ENCODE measurements at regions not wholly inside any gene's neighbourhood (a gene's known extent, or its start where the extent isn't known, plus 50 kb on each side); places are given as distances from the start of the nearest gene placed in this dataset.

DNA sequence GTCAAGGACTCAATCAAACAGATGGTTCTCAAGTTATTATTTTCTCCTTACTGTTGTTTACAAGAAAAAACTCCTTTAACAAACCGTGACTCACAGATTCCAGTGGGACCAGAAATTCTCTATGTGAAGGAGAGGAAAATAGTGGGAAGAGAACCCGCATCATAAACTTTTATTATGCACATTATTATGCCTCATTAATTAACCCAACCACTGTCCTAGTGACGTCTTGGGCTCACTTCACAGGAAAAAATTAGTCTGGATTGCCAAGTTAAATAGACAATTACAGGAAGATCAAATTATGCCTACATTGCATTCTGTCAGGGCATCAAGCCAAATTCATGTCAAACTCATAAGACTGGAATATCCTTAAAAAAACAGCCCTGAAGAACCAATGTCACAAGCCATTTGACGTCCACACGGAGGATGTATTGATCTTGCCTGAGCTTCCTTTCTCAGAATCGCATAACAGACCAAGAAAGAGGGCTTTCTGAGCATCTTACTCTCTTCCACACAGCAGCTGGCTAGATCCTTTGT, 347.8 kb downstream of the DUSP10 start:
- Histone ChIP-seq H3K27ac (ENCODE audit: low read depth in 1 of 2, low read length in 1 of 2) (no peak overlapping the region), H3K9me3 (ENCODE audit: control insufficient read depth in 2 of 2, insufficient read depth in 1 of 2, low read length in 1 of 2) (no peaks in the 10 kb centered on the region), H3K4me3 (ENCODE audit: low read length in 2 of 2) (no peak overlapping the region), H3K36me3 (ENCODE audit: control insufficient read depth in 2 of 2, insufficient read depth in 2 of 2, low read length in 1 of 2) (no peaks in the 10 kb centered on the region), H3K4me1 (ENCODE audit: control insufficient read depth in 2 of 2, insufficient read depth in 2 of 2, low read length in 2 of 2) (peaks cover 0 to 6% of the 10 kb centered on the region in 2 donors), H3K27me3 (ENCODE audit: control insufficient read depth in 2 of 2, insufficient read depth in 1 of 2, low read length in 1 of 2) (no peaks in the 10 kb centered on the region)
- DNase-seq (ENCODE audit: low read depth in 6 of 9, low spot score in 9 of 9): no peak
- 92% methylated on average over 6 of the region's 6 CpGs for WGBS

DNA sequence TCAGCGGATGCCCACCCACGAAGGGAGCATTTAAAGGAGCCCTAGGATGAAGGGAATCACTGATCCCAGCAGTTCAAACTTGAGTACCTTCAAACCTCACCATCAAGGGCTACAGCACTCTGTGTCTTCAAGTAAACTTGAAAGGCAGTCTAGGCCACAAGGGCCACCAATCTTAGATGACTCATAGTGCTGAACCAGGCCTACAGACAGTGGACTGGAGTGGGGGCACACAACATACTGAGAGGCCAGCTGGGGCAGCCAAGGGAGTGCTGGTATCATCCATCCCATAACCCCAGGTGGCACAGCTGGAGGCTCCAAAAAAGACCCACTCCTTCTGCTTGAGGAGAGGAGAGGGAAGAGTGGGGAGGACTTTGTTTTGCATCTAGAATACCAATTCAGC, 345.4 kb downstream of the DUSP10 start:
- Histone ChIP-seq H3K4me1 (ENCODE audit: control insufficient read depth in 2 of 2, insufficient read depth in 2 of 2, low read length in 2 of 2) (peaks cover 0 to 6% of the 10 kb centered on the region in 2 donors), H3K4me3 (ENCODE audit: low read length in 2 of 2) (no peak overlapping the region), H3K27ac (ENCODE audit: low read depth in 1 of 2, low read length in 1 of 2) (no peak overlapping the region), H3K27me3 (ENCODE audit: control insufficient read depth in 2 of 2, insufficient read depth in 1 of 2, low read length in 1 of 2) (no peaks in the 10 kb centered on the region), H3K9me3 (ENCODE audit: control insufficient read depth in 2 of 2, insufficient read depth in 1 of 2, low read length in 1 of 2) (no peaks in the 10 kb centered on the region), H3K36me3 (ENCODE audit: control insufficient read depth in 2 of 2, insufficient read depth in 2 of 2, low read length in 1 of 2) (no peaks in the 10 kb centered on the region)
- 95% methylated on average over 2 of the region's 2 CpGs for WGBS
- no peak for DNase-seq (ENCODE audit: low read depth in 6 of 9, low spot score in 9 of 9)

DNA sequence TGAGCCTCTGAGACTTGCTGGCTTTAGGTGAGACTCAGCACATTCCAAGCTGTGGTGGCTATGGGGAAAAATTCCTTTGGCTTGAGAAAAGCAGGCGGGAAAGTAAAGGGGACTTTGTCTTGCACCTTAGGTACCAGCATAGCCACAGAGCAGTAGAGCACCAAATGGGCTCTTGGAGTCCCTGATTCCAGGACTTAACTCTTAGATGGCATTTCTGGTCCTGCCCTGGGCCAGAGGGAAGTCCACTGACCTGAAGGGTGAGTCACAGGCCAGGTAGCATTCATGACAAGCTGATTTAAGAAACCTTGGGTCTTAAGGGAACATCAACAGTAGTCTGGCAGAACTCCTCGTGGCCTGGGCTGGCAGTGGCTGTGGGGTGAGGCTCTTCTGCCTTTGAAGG, 344.7 kb downstream of the DUSP10 start:
- WGBS: 51% methylated on average over 2 of the region's 2 CpGs
- no peak overlapping the region for H3K27ac ChIP-seq (ENCODE audit: low read depth in 1 of 2, low read length in 1 of 2)
- peaks cover 0 to 6% of the 10 kb centered on the region in 2 donors for H3K4me1 ChIP-seq (ENCODE audit: control insufficient read depth in 2 of 2, insufficient read depth in 2 of 2, low read length in 2 of 2)

DNA sequence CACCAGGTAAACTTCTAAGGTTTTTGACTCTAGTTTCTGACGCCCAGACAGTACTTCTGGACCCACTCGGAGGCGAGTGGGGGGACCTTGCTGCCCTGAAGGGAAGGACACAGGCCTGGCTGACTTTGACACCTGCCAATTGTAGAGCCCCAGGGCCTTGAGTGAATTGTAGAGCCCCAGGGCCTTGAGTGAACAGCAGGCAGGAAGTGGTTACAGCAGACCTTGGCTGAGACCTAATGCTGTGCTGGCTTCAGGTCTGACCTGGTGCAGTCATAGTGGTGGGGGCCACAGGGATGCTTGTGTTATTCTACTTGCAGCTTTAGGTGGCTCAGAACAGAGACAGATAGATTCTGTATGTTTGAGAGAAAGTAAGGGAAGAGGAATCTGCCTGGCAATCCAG, 344.3 kb downstream of the DUSP10 start:
- Histone ChIP-seq H3K4me1 (ENCODE audit: control insufficient read depth in 2 of 2, insufficient read depth in 2 of 2, low read length in 2 of 2) (peaks cover 0 to 6% of the 10 kb centered on the region in 2 donors), H3K4me3 (ENCODE audit: low read length in 2 of 2) (no peak overlapping the region), H3K27me3 (ENCODE audit: control insufficient read depth in 2 of 2, insufficient read depth in 1 of 2, low read length in 1 of 2) (no peaks in the 10 kb centered on the region), H3K9me3 (ENCODE audit: control insufficient read depth in 2 of 2, insufficient read depth in 1 of 2, low read length in 1 of 2) (no peaks in the 10 kb centered on the region), H3K36me3 (ENCODE audit: control insufficient read depth in 2 of 2, insufficient read depth in 2 of 2, low read length in 1 of 2) (no peaks in the 10 kb centered on the region), H3K27ac (ENCODE audit: low read depth in 1 of 2, low read length in 1 of 2) (no peak overlapping the region)
- DNase-seq (ENCODE audit: low read depth in 6 of 9, low spot score in 9 of 9): peak in 3 of 9 donors; percentile 4 to 39 (median 17)
- WGBS: 67% methylated on average over 3 of the region's 3 CpGs

More for the DNA sequence above, 344.7 kb downstream of the DUSP10 start:
- no peaks in the 10 kb centered on the region for H3K36me3 ChIP-seq (ENCODE audit: control insufficient read depth in 2 of 2, insufficient read depth in 2 of 2, low read length in 1 of 2)
- no peak overlapping the region for H3K4me3 ChIP-seq (ENCODE audit: low read length in 2 of 2)
- DNase-seq (ENCODE audit: low read depth in 6 of 9, low spot score in 9 of 9): no peak
- H3K9me3 ChIP-seq (ENCODE audit: control insufficient read depth in 2 of 2, insufficient read depth in 1 of 2, low read length in 1 of 2): no peaks in the 10 kb centered on the region
- H3K27me3 ChIP-seq (ENCODE audit: control insufficient read depth in 2 of 2, insufficient read depth in 1 of 2, low read length in 1 of 2): no peaks in the 10 kb centered on the region

DNA sequence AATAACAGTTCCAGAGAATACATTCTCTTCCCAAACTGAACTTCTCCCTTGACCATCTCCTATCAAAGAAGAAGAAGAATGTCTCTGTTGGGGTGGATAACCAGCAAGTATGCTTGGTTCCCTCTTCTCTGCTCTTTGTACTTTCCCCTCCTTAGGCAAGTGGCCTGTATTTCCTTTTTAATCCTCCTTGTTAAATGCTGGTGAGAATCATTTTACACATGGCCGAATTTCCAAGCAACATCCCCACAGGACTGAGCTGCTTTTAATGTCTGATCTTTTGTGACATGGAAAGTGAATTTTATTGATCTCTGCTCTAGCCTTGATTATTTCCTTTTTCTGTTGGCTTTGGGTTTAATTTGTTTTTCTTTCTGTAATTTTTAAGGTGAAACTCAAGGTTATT, 336.7 kb downstream of the DUSP10 start:
- DNase-seq (ENCODE audit: low read depth in 6 of 9, low spot score in 9 of 9): no peak
- Histone ChIP-seq H3K4me3 (ENCODE audit: low read length in 2 of 2) (no peak overlapping the region), H3K4me1 (ENCODE audit: control insufficient read depth in 2 of 2, insufficient read depth in 2 of 2, low read length in 2 of 2) (no peaks in the 10 kb centered on the region), H3K9me3 (ENCODE audit: control insufficient read depth in 2 of 2, insufficient read depth in 1 of 2, low read length in 1 of 2) (no peaks in the 10 kb centered on the region), H3K27me3 (ENCODE audit: control insufficient read depth in 2 of 2, insufficient read depth in 1 of 2, low read length in 1 of 2) (no peaks in the 10 kb centered on the region), H3K27ac (ENCODE audit: low read depth in 1 of 2, low read length in 1 of 2) (no peak overlapping the region), H3K36me3 (ENCODE audit: control insufficient read depth in 2 of 2, insufficient read depth in 2 of 2, low read length in 1 of 2) (no peaks in the 10 kb centered on the region)
- 93% methylated on average over 1 of the region's 1 CpG for WGBS

DNA sequence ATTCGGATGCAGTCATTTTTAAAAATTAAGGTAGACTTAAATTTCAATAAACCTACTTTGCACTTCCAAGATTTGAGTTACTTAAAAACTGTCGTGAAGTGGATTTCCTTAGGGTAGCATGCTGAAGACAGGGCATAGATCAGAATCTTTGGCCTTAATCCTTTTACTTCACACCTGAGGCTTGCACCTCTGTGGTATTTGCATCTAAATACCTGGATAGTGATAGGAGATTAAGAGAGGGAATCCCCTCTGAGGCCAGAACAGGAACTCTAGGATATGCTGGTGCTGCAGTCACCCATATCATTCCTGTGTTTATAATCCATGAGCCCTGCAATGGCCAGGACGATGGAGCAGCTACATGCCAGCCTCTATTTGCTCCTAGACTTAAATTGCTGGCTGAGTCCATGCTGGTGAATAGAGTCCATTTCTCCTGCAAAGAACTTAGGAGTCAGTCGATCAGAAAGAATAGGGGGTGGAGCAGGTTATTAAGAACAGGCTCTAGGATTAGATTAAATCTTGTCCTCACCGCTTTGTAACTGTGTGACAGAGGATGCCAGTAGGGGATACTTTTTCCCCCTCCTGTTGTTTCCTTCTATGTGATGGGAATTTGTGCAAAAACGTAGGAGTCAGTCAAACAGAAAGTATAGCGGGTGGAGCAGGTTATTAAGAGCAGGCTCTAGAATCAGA, 333.6 kb downstream of the DUSP10 start:
- no peaks in the 10 kb centered on the region for H3K36me3 ChIP-seq (ENCODE audit: control insufficient read depth in 2 of 2, insufficient read depth in 2 of 2, low read length in 1 of 2)
- WGBS: 90% methylated on average over 7 of the region's 7 CpGs
- no peaks in the 10 kb centered on the region for H3K9me3 ChIP-seq (ENCODE audit: control insufficient read depth in 2 of 2, insufficient read depth in 1 of 2, low read length in 1 of 2)
- DNase-seq (ENCODE audit: low read depth in 6 of 9, low spot score in 9 of 9): no peak
- H3K27ac ChIP-seq (ENCODE audit: low read depth in 1 of 2, low read length in 1 of 2): no peak overlapping the region
- no peaks in the 10 kb centered on the region for H3K27me3 ChIP-seq (ENCODE audit: control insufficient read depth in 2 of 2, insufficient read depth in 1 of 2, low read length in 1 of 2)
- no peak overlapping the region for H3K4me3 ChIP-seq (ENCODE audit: low read length in 2 of 2)
- H3K4me1 ChIP-seq (ENCODE audit: control insufficient read depth in 2 of 2, insufficient read depth in 2 of 2, low read length in 2 of 2): no peaks in the 10 kb centered on the region

DNA sequence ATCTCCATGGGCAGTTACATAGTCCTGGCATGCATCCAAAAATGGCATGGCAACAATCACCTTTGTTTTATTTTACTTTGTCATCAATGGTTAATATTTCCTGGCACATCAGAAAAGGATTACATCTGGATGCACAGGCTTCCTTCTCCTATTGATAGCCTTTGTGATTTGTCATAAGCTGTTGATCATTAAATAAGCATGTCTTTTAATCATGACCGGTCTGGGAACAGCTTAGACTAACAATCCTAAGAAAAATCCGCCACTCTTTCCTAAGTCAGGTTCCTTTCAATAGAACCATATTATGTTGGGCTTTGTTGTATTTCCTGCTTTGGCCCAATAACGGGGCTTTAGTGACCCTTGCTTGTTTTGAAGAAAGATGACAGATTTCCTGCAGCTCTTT, 330.6 kb downstream of the DUSP10 start:
- no peaks in the 10 kb centered on the region for H3K4me1 ChIP-seq (ENCODE audit: control insufficient read depth in 2 of 2, insufficient read depth in 2 of 2, low read length in 2 of 2)
- no peak for DNase-seq (ENCODE audit: low read depth in 6 of 9, low spot score in 9 of 9)
- WGBS: 85% methylated on average over 3 of the region's 3 CpGs

DNA sequence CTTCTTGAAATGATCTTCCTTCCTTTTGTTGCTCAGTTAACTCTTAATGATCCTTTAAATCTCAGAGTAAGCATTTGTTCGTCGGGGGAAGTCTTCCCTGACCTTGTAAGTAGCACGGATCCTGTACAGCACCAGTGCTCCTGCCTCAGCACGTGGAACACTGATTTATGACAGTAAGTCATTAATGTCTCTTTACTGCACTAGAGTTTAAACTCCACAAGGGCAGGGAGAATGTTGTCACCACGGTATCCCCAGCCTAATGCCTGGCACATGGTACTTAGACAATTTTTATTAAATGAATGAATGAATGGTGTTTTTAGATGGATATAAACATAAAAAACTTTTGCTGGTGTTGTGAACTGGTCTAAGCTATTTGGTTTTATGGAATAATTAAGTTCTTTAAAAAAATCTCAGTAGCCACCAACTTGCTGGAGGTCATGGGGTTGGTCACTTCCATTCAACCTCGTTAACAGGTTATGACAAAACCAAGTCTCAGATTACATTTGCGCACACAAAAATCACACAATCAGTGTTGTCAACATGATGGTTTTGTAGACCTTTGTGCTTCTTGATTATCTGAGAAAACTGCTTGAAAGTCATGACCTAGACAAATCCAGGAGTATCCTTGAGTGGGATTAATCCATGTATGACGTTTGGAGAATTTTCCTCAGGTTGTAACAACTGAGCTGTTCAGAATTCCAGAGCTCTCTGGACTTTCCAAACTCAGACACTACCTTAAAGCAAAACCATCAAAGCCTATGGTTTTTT, 326.9 kb downstream of the DUSP10 start:
- Histone ChIP-seq H3K27me3 (ENCODE audit: control insufficient read depth in 2 of 2, insufficient read depth in 1 of 2, low read length in 1 of 2) (no peaks in the 10 kb centered on the region), H3K27ac (ENCODE audit: low read depth in 1 of 2, low read length in 1 of 2) (no peak overlapping the region), H3K36me3 (ENCODE audit: control insufficient read depth in 2 of 2, insufficient read depth in 2 of 2, low read length in 1 of 2) (no peaks in the 10 kb centered on the region), H3K4me1 (ENCODE audit: control insufficient read depth in 2 of 2, insufficient read depth in 2 of 2, low read length in 2 of 2) (no peaks in the 10 kb centered on the region), H3K9me3 (ENCODE audit: control insufficient read depth in 2 of 2, insufficient read depth in 1 of 2, low read length in 1 of 2) (no peaks in the 10 kb centered on the region), H3K4me3 (ENCODE audit: low read length in 2 of 2) (no peak overlapping the region)
- DNase-seq (ENCODE audit: low read depth in 6 of 9, low spot score in 9 of 9): no peak
- 94% methylated on average over 8 of the region's 8 CpGs for WGBS

More for the DNA sequence above, 330.6 kb downstream of the DUSP10 start:
- Histone ChIP-seq H3K4me3 (ENCODE audit: low read length in 2 of 2) (no peak overlapping the region), H3K9me3 (ENCODE audit: control insufficient read depth in 2 of 2, insufficient read depth in 1 of 2, low read length in 1 of 2) (no peaks in the 10 kb centered on the region), H3K27me3 (ENCODE audit: control insufficient read depth in 2 of 2, insufficient read depth in 1 of 2, low read length in 1 of 2) (no peaks in the 10 kb centered on the region), H3K36me3 (ENCODE audit: control insufficient read depth in 2 of 2, insufficient read depth in 2 of 2, low read length in 1 of 2) (no peaks in the 10 kb centered on the region), H3K27ac (ENCODE audit: low read depth in 1 of 2, low read length in 1 of 2) (no peak overlapping the region)

DNA sequence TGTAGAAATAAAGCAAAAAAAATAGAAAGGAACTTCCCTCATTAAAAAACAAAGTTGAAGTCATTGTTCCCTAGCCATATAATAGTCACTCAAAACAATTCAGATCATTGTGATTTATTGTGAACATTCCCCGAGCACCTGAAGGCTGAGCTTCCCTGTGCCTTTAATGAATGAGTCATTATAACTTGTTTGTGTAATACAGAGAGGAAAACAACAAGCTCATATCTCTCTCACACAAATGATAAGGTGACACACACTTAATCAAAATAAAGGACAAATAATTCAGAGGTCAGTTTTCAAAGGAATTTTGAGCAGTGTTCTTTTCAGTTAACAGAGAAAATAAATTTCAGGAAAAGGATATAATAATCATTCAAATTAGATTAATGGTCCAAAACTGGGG, 326.2 kb downstream of the DUSP10 start:
- 89% methylated on average over 1 of the region's 1 CpG for WGBS
- H3K36me3 ChIP-seq (ENCODE audit: control insufficient read depth in 2 of 2, insufficient read depth in 2 of 2, low read length in 1 of 2): no peaks in the 10 kb centered on the region

More for the DNA sequence above, 326.2 kb downstream of the DUSP10 start:
- H3K4me1 ChIP-seq (ENCODE audit: control insufficient read depth in 2 of 2, insufficient read depth in 2 of 2, low read length in 2 of 2): no peaks in the 10 kb centered on the region
- no peaks in the 10 kb centered on the region for H3K27me3 ChIP-seq (ENCODE audit: control insufficient read depth in 2 of 2, insufficient read depth in 1 of 2, low read length in 1 of 2)
- no peak overlapping the region for H3K4me3 ChIP-seq (ENCODE audit: low read length in 2 of 2)
- no peak for DNase-seq (ENCODE audit: low read depth in 6 of 9, low spot score in 9 of 9)
- H3K27ac ChIP-seq (ENCODE audit: low read depth in 1 of 2, low read length in 1 of 2): no peak overlapping the region
- H3K9me3 ChIP-seq (ENCODE audit: control insufficient read depth in 2 of 2, insufficient read depth in 1 of 2, low read length in 1 of 2): no peaks in the 10 kb centered on the region
